ENCODE measurements at regions not wholly inside any gene's neighbourhood (a gene's known extent, or its start where the extent isn't known, plus 50 kb on each side); places are given as distances from the start of the nearest gene placed in this dataset.

GRCh38 chr2:52465287-52465686 lies 1302.3 kb upstream of the CHAC2 start:
- Histone ChIP-seq H3K4me1 (ENCODE audit: control insufficient read depth, low read length) (no peaks in the 10 kb centered on the region), H4K20me1 (ENCODE audit: control insufficient read depth, insufficient read depth, low read depth, low read length) (no peaks in the 10 kb centered on the region), H3K4me2 (ENCODE audit: low read length) (no peak overlapping the region), H3K4me3 (ENCODE audit: low read length) (no peak overlapping the region), H3K79me2 (ENCODE audit: control insufficient read depth, low read length) (no peaks in the 10 kb centered on the region), H3K27ac (ENCODE audit: low read depth, low read length) (no peak overlapping the region), H3K27me3 (ENCODE audit: control insufficient read depth, low read length) (no peaks in the 10 kb centered on the region), H3K9me3 (ENCODE audit: control insufficient read depth, insufficient read depth, low read length) (no peaks in the 10 kb centered on the region), H3K9me2 (replicated peaks; ENCODE audit: control insufficient read depth, low read length) (no peaks in the 10 kb centered on the region; the same call in 1 of the 2 replicates), H3K36me3 (ENCODE audit: control insufficient read depth, low read length) (no peaks in the 10 kb centered on the region), H3F3A (ENCODE audit: control insufficient read depth, insufficient read depth) (no peaks in the 10 kb centered on the region)
- TF ChIP-seq EZH2phosphoT487 (IDR thresholded peaks at IDR 0.05; ENCODE audit: borderline replicate concordance, low read length), result no peak

GRCh38 chr2:52463457-52463856 lies 1304.1 kb upstream of the CHAC2 start:
- H3K4me2 ChIP-seq (ENCODE audit: low read length), result no peak overlapping the region
- no peaks in the 10 kb centered on the region for H3K79me2 ChIP-seq (ENCODE audit: control insufficient read depth, low read length)
- TF ChIP-seq EZH2phosphoT487 (IDR thresholded peaks at IDR 0.05; ENCODE audit: borderline replicate concordance, low read length), result no peak
- no peak for TF ChIP-seq CTCF (IDR thresholded peaks at IDR 0.05; ENCODE audit: low read depth, low read length, poor library complexity, severe bottlenecking)
- no peaks in the 10 kb centered on the region for H3K9me3 ChIP-seq (ENCODE audit: control insufficient read depth, insufficient read depth, low read length)
- no peaks in the 10 kb centered on the region for H3K36me3 ChIP-seq (ENCODE audit: control insufficient read depth, low read length)
- H3K27me3 ChIP-seq (ENCODE audit: control insufficient read depth, low read length), result no peaks in the 10 kb centered on the region
- no peak overlapping the region for H3K27ac ChIP-seq (ENCODE audit: low read depth, low read length)
- no peaks in the 10 kb centered on the region for H4K20me1 ChIP-seq (ENCODE audit: control insufficient read depth, insufficient read depth, low read depth, low read length)
- no peaks in the 10 kb centered on the region; the same call in 1 of the 2 replicates for H3K9me2 ChIP-seq (replicated peaks; ENCODE audit: control insufficient read depth, low read length)
- no peaks in the 10 kb centered on the region for H3F3A ChIP-seq (ENCODE audit: control insufficient read depth, insufficient read depth)
- no peak overlapping the region for H3K4me3 ChIP-seq (ENCODE audit: low read length)
- no peaks in the 10 kb centered on the region for H3K4me1 ChIP-seq (ENCODE audit: control insufficient read depth, low read length)

- Histone ChIP-seq H3F3A (ENCODE audit: control insufficient read depth, insufficient read depth) (no peaks in the 10 kb centered on the region), H3K4me3 (ENCODE audit: low read length) (no peak overlapping the region), H3K4me1 (ENCODE audit: control insufficient read depth, low read length) (no peaks in the 10 kb centered on the region), H4K20me1 (ENCODE audit: control insufficient read depth, insufficient read depth, low read depth, low read length) (no peaks in the 10 kb centered on the region), H3K79me2 (ENCODE audit: control insufficient read depth, low read length) (no peaks in the 10 kb centered on the region), H3K9me2 (replicated peaks; ENCODE audit: control insufficient read depth, low read length) (no peaks in the 10 kb centered on the region), H3K36me3 (ENCODE audit: control insufficient read depth, low read length) (no peaks in the 10 kb centered on the region), H3K27me3 (ENCODE audit: control insufficient read depth, low read length) (no peaks in the 10 kb centered on the region), H3K9me3 (ENCODE audit: control insufficient read depth, insufficient read depth, low read length) (no peaks in the 10 kb centered on the region), H3K4me2 (ENCODE audit: low read length) (no peak overlapping the region), H3K27ac (ENCODE audit: low read depth, low read length) (no peak overlapping the region)
- TF ChIP-seq CTCF (IDR thresholded peaks at IDR 0.05; ENCODE audit: low read depth, low read length, poor library complexity, severe bottlenecking) (no peak), EZH2phosphoT487 (IDR thresholded peaks at IDR 0.05; ENCODE audit: borderline replicate concordance, low read length) (no peak)
These were observed 1310.8 kb upstream of the CHAC2 start for GRCh38 chr2:52456561-52457377.

- Histone ChIP-seq H3K9me3 (ENCODE audit: control insufficient read depth, insufficient read depth, low read length) (no peaks in the 10 kb centered on the region), H3K9me2 (replicated peaks; ENCODE audit: control insufficient read depth, low read length) (no peaks in the 10 kb centered on the region), H3K27ac (ENCODE audit: low read depth, low read length) (no peak overlapping the region), H3K36me3 (ENCODE audit: control insufficient read depth, low read length) (no peaks in the 10 kb centered on the region), H3F3A (ENCODE audit: control insufficient read depth, insufficient read depth) (no peaks in the 10 kb centered on the region), H3K27me3 (ENCODE audit: control insufficient read depth, low read length) (no peaks in the 10 kb centered on the region), H3K79me2 (ENCODE audit: control insufficient read depth, low read length) (no peaks in the 10 kb centered on the region), H3K4me1 (ENCODE audit: control insufficient read depth, low read length) (no peaks in the 10 kb centered on the region), H3K4me3 (ENCODE audit: low read length) (no peak overlapping the region), H3K4me2 (ENCODE audit: low read length) (no peak overlapping the region), H4K20me1 (ENCODE audit: control insufficient read depth, insufficient read depth, low read depth, low read length) (no peaks in the 10 kb centered on the region)
- TF ChIP-seq CTCF (IDR thresholded peaks at IDR 0.05; ENCODE audit: low read depth, low read length, poor library complexity, severe bottlenecking) (no peak), EZH2phosphoT487 (IDR thresholded peaks at IDR 0.05; ENCODE audit: borderline replicate concordance, low read length) (no peak)
These were observed 1312.6 kb upstream of the CHAC2 start for GRCh38 chr2:52454962-52455361.

All from DOHH2 (cell line).